GM10266 (cell line): ENCODE measurements at regions not wholly inside any gene's neighbourhood (a gene's known extent, or its start where the extent isn't known, plus 50 kb on each side); places are given as distances from the start of the nearest gene placed in this dataset.

Experiments
- DNase-seq: peaks from one replicate; pipeline ENCODE4 v3.0.0; 2012; ENCODE audit errors: extremely low spot score
- CTCF ChIP-seq: IDR thresholded peaks from 2 replicates; pipeline ENCODE4 v1.5.1; 2012; ENCODE audit warnings: mild to moderate bottlenecking, low read depth; ENCODE audit not compliant: control insufficient read depth, insufficient read depth; ENCODE audit errors: missing control alignments

GRCh38 chr13:76641056-76641455 lies 245.1 kb downstream of the KCTD12 start:
- DNase-seq, result no peak
- TF ChIP-seq CTCF, result no peak

GRCh38 chr13:76638882-76639281 lies 247.3 kb downstream of the KCTD12 start:
- no peak for TF ChIP-seq CTCF
- no peak for DNase-seq

GRCh38 chr13:76638181-76638580 lies 248.0 kb downstream of the KCTD12 start:
- DNase-seq, result no peak

GRCh38 chr13:76637641-76638141 lies 248.5 kb downstream of the KCTD12 start:
- DNase-seq, result no peak
- TF ChIP-seq CTCF, result no peak

More at GRCh38 chr13:76638181-76638580, 248.0 kb downstream of the KCTD12 start:
- no peak for TF ChIP-seq CTCF

GRCh38 chr13:76636829-76637228 lies 249.4 kb downstream of the KCTD12 start:
- TF ChIP-seq CTCF, result no peak
- DNase-seq, result no peak

GRCh38 chr13:76635232-76636230 lies 250.7 kb downstream of the KCTD12 start:
- TF ChIP-seq CTCF, result no peak
- no peak for DNase-seq
